ENCODE measurements at regions not wholly inside any gene's neighbourhood (a gene's known extent, or its start where the extent isn't known, plus 50 kb on each side); places are given as distances from the start of the nearest gene placed in this dataset.

DNA sequence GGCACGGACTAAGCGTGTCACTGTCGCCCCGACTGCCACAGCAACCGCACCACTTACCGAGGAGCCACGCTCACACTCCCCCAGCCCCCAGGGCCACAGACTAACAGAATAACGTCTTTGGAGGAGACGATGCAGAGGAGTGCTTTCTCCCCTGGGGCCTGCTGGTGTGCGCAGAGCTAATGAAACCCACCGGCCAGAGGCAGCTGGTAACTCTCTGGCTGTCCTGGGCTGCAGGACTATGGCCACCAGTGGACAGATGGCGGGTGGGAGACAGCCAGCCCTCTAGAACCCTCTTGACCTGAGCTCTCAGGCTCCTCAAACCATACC is 228.0 kb downstream of the DLL1 start:
- H3K4me1 Mint-ChIP-seq (ENCODE audit: low read depth) = peaks cover 4% of the 10 kb centered on the region
- H3K27me3 Mint-ChIP-seq = peaks cover 14% of the 10 kb centered on the region
- H3K4me3 Mint-ChIP-seq (ENCODE audit: low read depth) = no peak overlapping the region
- no peaks in the 10 kb centered on the region for H3K36me3 Mint-ChIP-seq (ENCODE audit: insufficient read depth)
- no peaks in the 10 kb centered on the region for H3K9me3 Mint-ChIP-seq (ENCODE audit: low read depth)
- TF ChIP-seq, protein P1, sequence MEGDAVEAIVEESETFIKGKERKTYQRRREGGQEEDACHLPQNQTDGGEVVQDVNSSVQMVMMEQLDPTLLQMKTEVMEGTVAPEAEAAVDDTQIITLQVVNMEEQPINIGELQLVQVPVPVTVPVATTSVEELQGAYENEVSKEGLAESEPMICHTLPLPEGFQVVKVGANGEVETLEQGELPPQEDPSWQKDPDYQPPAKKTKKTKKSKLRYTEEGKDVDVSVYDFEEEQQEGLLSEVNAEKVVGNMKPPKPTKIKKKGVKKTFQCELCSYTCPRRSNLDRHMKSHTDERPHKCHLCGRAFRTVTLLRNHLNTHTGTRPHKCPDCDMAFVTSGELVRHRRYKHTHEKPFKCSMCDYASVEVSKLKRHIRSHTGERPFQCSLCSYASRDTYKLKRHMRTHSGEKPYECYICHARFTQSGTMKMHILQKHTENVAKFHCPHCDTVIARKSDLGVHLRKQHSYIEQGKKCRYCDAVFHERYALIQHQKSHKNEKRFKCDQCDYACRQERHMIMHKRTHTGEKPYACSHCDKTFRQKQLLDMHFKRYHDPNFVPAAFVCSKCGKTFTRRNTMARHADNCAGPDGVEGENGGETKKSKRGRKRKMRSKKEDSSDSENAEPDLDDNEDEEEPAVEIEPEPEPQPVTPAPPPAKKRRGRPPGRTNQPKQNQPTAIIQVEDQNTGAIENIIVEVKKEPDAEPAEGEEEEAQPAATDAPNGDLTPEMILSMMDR (IDR thresholded peaks at IDR 0.05; ENCODE audit: unreplicated experiment) = no peak
- DNase-seq (ENCODE audit: low spot score, unreplicated experiment) = no peak
- no peak overlapping the region for H3K27ac Mint-ChIP-seq

DNA sequence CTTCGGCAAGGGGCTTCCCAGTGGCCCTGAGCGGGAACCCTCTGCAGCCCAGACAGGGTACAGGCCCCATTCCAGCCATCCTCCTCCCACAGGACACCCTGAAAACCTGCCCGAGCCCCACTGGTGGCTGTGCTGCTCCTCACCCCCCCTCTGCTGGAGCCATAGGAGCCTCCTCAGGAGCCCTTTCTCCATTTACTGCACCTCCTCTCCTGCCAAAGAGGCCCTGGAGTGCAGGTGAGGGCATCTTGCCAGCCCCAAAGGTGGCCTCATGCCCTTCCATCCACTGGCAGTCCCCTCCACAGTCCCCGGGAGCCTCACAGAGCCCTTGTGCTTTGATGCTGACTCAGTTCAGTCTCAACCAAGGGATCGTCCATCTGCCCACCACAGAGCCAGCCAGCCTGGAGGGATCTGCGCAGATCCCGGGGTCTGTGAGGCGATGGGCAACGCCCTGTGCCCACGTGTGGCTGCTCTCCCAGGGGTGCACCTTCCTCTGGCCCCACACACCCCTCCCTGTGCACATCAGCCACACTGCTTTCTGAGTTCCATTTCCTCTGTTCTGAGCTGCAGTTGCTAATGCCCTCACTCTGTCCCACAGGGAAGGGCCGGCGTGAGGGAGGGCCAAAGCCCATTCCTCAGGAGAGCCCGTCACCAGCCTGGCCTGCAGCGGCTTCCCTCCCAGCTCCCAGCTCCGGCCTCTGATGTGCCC is 228.5 kb downstream of the DLL1 start:
- Mint-ChIP-seq H3K36me3 (ENCODE audit: insufficient read depth) (no peaks in the 10 kb centered on the region), H3K9me3 (ENCODE audit: low read depth) (no peaks in the 10 kb centered on the region), H3K27me3 (peaks cover 14% of the 10 kb centered on the region), H3K27ac (no peak overlapping the region), H3K4me3 (ENCODE audit: low read depth) (no peak overlapping the region), H3K4me1 (ENCODE audit: low read depth) (peaks cover 4% of the 10 kb centered on the region)
- DNase-seq (ENCODE audit: low spot score, unreplicated experiment) = no peak
- TF ChIP-seq, protein P1 (IDR thresholded peaks at IDR 0.05; ENCODE audit: unreplicated experiment) = no peak

DNA sequence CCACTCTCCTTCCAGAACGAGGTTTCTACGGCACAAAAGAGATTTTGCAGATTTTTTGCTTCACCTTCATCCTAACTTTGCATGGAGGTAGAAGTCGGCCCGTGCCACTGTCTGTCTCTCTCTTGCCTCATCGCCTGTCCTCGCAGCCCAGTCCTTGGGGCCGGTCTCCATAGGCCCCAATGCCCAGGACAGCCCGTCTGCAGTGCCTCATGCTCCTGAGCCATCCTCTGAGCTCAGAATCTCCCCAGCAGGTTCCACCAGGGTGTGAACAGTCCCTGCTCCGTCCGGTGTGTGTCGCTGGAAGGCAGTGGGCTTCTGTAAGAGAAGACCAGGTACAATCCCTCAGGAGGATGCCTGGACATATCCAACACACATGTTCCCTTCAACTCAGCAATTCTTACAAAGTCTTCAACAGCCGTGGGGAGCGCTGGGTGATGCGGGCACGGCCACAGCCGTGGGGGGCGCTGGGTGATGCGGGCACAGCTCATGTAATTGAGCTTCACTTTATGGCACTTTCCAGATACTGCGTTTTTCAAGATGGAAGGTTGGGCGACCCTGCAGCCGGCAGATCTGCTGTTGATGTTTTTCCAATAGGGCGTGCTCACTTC is 231.9 kb downstream of the DLL1 start:
- H3K27ac Mint-ChIP-seq = no peak overlapping the region
- no peak for DNase-seq (ENCODE audit: low spot score, unreplicated experiment)
- H3K9me3 Mint-ChIP-seq (ENCODE audit: low read depth) = no peaks in the 10 kb centered on the region
- no peak overlapping the region for H3K4me3 Mint-ChIP-seq (ENCODE audit: low read depth)
- no peaks in the 10 kb centered on the region for H3K36me3 Mint-ChIP-seq (ENCODE audit: insufficient read depth)
- peaks cover under 1% of the 10 kb centered on the region for H3K4me1 Mint-ChIP-seq (ENCODE audit: low read depth)
- H3K27me3 Mint-ChIP-seq = peaks cover 14% of the 10 kb centered on the region
- TF ChIP-seq, protein P1 (IDR thresholded peaks at IDR 0.05; ENCODE audit: unreplicated experiment) = no peak

DNA sequence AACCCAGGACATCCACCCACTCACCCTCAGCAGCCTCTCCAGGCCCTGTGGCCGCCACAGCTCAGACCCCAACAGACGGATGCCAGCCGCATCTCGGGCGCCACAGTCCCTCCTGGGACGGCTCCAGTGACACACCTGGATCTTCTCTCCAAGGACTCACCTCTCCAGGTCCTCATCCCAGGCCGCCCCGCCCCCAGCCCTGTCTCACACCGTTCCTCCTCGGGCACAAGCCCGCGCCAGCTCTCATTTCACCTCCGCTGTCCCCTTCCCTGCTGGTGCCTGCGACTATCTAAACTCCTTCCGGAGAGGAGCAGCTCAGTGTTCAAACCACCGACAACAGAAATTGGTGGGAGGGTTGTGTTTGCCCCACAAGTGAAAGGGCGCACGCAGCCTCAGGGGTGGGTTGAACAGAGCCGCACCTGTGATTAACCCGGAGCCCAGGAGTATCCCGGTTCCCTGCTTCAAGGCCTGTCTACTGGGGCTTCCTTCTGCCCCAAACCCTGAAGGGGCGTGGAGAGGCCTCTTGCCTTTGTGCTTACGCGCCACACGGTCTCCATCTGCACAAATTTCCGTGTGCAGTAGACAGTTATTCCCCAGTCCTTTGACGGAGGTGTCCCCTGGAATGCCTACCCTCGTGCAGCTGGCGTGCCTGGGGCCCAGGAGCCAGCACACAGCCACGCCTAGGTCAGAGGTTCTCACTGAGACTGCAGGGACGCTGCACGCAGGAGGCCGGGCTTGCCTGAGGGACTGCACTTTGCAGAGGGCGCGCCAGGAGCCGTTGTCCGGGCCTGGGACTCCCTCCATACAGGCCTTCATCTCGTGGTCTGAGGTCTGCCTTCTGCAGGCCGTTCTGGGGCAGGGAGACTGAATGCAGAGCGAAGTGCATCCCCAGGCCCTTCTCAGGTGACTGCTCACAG is 232.7 kb downstream of the DLL1 start:
- Mint-ChIP-seq H3K9me3 (ENCODE audit: low read depth) (no peaks in the 10 kb centered on the region), H3K27ac (peak overlapping the region; percentile 45), H3K36me3 (ENCODE audit: insufficient read depth) (no peaks in the 10 kb centered on the region), H3K4me3 (ENCODE audit: low read depth) (no peak overlapping the region), H3K27me3 (peaks cover 14% of the 10 kb centered on the region), H3K4me1 (ENCODE audit: low read depth) (no peaks in the 10 kb centered on the region)
- no peak for DNase-seq (ENCODE audit: low spot score, unreplicated experiment)
- TF ChIP-seq, protein P1 (IDR thresholded peaks at IDR 0.05; ENCODE audit: unreplicated experiment) = no peak

DNA sequence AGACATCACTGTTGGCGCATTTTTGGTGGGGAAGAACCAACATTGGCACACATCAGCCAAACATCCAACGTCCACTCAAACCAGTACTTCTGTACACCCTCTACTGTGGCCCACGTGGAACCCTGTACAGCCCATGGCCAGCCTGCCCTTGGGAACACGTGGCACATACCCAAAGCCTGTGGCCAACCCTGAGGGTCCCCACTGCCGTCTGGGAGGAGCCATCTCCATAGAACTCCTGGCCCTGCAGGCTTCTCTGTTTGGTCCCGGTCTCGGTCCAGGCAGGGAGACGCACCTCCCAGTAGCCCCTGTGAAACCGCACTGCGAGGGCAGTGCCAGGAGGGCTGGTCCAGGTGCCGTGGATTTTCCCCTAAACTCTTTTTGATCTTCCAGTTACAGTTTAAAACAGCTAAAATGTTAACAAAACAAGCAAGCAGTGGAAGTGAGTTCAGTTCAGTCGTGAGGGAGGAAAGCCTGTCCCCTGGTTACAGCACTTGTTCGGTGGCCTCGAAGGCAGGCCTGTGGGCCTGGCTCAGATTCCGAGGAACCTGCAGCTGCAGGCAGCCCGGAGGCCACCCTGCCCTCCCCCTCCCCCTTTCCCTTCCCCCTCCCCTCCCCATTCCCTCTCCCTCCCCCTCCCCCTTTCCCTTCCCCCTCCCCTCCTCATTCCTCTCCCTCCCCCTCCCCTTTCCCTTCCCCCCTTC is 233.7 kb downstream of the DLL1 start:
- Mint-ChIP-seq H3K36me3 (ENCODE audit: insufficient read depth) (no peaks in the 10 kb centered on the region), H3K4me3 (ENCODE audit: low read depth) (no peak overlapping the region), H3K4me1 (ENCODE audit: low read depth) (no peaks in the 10 kb centered on the region), H3K9me3 (ENCODE audit: low read depth) (peaks cover 3% of the 10 kb centered on the region), H3K27me3 (peaks cover 14% of the 10 kb centered on the region), H3K27ac (no peak overlapping the region)
- DNase-seq (ENCODE audit: low spot score, unreplicated experiment) = no peak
- TF ChIP-seq, protein P1 (IDR thresholded peaks at IDR 0.05; ENCODE audit: unreplicated experiment) = no peak
